22Rv1 (cell line): ENCODE measurements at regions not wholly inside any gene's neighbourhood (a gene's known extent, or its start where the extent isn't known, plus 50 kb on each side); places are given as distances from the start of the nearest gene placed in this dataset.

ENCODE experiments used
- H3K27ac ChIP-seq: fragments of 450-650 bp; 2 replicates; pipeline ENCODE4 v1.5.1; 2017
- ZFX ChIP-seq: fragments of 450-650 bp; IDR thresholded peaks from 2 replicates; pipeline ENCODE4 v1.6.1; 2017; ENCODE audit warnings: antibody characterized with exemption, borderline replicate concordance
- TF ChIP-seq, protein P1 (sequence below): fragments of 450-650 bp; IDR thresholded peaks from 2 replicates; pipeline ENCODE4 v1.5.1; 2017; ENCODE audit warnings: mild to moderate bottlenecking

DNA sequence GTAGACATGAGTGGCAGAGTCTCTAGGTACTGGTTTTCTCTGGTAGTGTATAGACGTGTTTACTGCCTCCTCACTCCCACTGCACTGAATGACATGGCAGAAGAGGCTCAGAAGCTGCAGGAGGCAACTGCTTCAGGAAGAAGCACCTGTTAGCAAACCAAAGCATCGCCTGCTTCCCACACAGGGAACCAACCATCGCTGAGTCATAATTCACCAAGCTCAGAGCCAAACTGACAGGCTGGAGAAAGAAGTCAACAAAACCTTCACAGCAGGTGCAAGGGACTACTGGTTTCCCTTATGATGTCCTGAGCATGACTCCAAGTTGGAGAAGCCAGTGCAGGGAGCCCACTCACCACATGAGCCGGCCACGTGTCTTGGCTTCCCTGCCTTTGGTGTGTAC, 69.8 kb downstream of the KCTD12 start:
- no peak for TF ChIP-seq ZFX
- TF ChIP-seq, protein P1, sequence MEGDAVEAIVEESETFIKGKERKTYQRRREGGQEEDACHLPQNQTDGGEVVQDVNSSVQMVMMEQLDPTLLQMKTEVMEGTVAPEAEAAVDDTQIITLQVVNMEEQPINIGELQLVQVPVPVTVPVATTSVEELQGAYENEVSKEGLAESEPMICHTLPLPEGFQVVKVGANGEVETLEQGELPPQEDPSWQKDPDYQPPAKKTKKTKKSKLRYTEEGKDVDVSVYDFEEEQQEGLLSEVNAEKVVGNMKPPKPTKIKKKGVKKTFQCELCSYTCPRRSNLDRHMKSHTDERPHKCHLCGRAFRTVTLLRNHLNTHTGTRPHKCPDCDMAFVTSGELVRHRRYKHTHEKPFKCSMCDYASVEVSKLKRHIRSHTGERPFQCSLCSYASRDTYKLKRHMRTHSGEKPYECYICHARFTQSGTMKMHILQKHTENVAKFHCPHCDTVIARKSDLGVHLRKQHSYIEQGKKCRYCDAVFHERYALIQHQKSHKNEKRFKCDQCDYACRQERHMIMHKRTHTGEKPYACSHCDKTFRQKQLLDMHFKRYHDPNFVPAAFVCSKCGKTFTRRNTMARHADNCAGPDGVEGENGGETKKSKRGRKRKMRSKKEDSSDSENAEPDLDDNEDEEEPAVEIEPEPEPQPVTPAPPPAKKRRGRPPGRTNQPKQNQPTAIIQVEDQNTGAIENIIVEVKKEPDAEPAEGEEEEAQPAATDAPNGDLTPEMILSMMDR = no peak

DNA sequence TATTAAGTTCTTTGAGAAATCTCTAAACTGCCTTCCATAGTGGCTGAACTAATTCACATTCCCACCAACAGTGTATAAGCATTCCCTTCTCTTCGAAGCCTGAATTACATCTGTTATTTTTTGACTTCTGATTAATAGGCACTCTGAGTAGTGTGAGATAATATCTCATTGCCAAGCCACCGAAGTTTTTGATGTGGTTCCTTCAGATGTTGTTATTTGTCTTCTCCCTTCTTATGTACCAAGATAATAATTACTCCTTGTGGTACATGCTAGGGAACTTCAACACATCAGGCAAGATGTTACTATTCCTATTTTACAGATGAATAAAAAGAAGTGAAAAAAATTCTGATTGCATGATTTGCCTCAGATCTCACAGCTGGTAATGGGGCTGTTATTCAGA, 70.9 kb downstream of the KCTD12 start:
- TF ChIP-seq ZFX = no peak
- TF ChIP-seq, protein P1 = no peak
- no peak overlapping the region for H3K27ac ChIP-seq

More for the DNA sequence above, 69.8 kb downstream of the KCTD12 start:
- no peak overlapping the region for H3K27ac ChIP-seq

DNA sequence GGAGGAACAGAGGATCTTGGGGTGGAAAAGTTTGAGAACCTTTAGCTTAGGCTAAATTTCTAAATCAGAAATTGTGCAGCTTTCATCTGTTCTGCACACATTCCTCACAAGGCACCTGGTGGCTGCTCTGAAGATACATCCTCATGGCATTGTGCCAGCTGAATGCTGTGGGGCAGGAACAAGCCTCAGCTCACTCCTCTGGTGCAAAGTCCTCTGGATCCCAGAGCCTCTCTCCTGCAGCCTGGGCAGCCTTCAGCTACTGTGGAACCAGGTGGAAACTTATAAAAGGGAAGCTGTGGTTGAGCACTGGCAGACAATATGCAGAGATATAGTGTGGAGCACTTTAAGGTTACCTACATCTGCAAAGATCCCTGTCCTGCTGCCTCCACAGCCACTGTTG, 72.3 kb downstream of the KCTD12 start:
- no peak overlapping the region for H3K27ac ChIP-seq
- TF ChIP-seq ZFX = no peak
- TF ChIP-seq, protein P1 = no peak

DNA sequence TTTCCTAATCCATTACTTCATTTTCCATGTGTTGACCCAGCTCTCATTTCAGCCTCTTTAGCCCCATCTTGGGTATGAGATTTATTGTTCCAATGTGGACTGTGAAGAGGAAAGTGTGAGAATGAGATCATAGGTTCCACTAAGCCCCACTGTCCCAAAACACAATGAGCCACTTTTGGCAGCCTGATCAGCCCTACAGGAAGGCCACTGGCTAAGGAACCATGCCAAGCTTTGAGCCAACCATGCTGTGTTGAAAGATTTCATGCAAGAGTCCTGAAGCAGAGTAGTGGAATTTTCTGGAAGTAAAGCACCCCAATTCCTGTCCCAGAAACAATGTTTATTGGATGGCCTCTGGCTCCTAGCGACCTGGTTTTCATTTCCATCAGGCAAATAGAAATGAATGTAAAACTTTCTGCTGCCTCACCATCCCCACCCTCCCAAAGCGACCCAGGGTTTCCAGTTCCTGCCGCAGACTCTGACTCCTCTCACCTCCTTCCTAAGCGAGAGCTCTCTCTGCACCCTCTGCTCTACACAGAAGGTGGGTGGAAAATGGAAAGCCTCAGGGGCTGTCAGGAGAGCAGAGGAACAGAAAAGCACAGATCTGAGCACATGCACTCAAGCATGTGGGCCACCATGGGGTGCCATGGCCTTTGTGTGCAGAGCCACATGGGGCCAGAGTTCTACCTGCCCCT, 73.1 kb downstream of the KCTD12 start:
- TF ChIP-seq ZFX = no peak
- TF ChIP-seq, protein P1 = no peak
- H3K27ac ChIP-seq = no peak overlapping the region

DNA sequence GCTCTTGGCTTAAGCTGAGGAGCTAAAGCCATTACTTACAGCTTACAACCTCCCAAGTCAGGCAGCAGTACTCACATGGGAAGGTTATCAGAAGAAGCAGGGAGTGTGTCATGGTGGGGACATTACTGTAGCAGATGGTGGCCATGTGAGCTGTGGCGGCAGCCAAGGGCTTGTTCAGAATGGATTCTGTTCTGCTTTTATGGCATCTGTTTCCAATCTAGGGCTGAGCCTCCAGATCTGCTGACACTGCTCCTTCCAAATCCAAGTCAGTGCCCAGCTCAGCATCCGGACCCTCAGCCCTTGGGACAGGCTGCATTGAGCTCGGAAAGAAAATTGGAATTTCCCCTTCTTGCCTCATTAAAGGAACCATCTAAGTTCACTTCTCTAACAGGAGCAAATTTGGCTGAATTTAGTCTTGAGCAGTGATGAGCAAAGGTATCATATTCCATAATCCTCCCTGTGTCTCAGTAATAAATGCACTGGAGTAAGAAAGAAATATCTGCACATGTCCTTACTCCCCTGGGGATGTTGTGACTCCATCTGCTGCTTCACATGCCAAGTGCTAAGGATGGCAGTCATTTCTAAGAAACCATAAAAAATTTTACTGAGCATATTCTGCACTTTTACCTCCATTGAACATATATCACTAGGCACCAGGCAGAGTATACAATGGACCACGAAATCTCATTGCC, 73.9 kb downstream of the KCTD12 start:
- no peak for TF ChIP-seq ZFX
- TF ChIP-seq, protein P1 = no peak
- H3K27ac ChIP-seq = no peak overlapping the region

DNA sequence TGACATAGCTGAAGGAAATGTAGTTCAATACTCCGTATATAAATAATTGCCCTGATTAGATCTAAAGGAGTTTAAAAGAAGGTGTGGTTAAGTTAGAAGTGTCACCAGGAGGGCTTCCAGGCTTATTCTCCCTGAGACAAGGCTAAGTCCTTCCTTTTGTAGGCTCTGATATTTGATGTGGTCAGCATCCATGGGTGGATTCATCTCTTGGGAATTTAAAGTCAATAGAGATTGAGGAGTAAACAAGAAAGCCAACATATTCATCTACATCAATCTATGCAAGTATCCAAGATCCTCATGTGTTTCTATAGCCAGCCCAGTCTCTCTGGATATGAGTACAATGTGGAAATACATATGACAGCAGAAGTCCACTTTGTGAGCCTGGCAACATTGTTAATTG, 76.8 kb downstream of the KCTD12 start:
- H3K27ac ChIP-seq = no peak overlapping the region
- TF ChIP-seq ZFX = no peak
- TF ChIP-seq, protein P1 = no peak

DNA sequence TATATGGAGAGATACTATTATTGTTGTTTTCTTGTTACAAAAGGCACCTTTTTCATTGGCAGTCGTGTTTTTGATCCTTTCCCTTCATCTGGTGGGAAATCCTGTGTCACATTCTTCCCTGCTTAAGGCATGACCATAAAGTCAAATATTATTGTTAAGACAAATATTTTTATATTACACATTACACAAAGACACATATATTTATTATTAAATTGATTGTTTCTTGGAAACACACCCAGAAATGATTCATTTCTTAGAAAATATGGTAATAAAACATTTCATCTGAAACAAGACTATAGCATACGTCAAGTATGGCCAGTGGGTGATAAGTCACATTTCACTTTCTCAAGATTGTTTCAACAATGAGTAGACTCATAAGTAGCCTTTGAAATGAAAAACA, 77.3 kb downstream of the KCTD12 start:
- TF ChIP-seq ZFX = no peak
- TF ChIP-seq, protein P1 = no peak

More for the DNA sequence above, 77.3 kb downstream of the KCTD12 start:
- no peak overlapping the region for H3K27ac ChIP-seq
